Endothelial cell (in vitro differentiated cells): ENCODE measurements at regions not wholly inside any gene's neighbourhood (a gene's known extent, or its start where the extent isn't known, plus 50 kb on each side); places are given as distances from the start of the nearest gene placed in this dataset.
"Not testable (repeated sequence)": the region's sequence is repeated elsewhere in the genome, so short reads cannot be mapped to it uniquely, and the experiment has no call there.

ENCODE experiments used
- DNase-seq: peaks from one replicate; pipeline ENCODE4 v3.0.0; 2021; ENCODE audit warnings: low spot score
- H3K27ac Mint-ChIP-seq: one replicate; pipeline ENCODE4 v1.8.0; 2021; ENCODE audit warnings: mixed read lengths, inconsistent platforms; ENCODE audit not compliant: unreplicated experiment
- H3K27me3 Mint-ChIP-seq: one replicate; pipeline ENCODE4 v1.8.0; 2021; ENCODE audit warnings: mild to moderate bottlenecking, moderate library complexity, mixed read lengths, inconsistent platforms; ENCODE audit not compliant: unreplicated experiment
- H3K36me3 Mint-ChIP-seq: one replicate; pipeline ENCODE4 v1.8.0; 2021; ENCODE audit warnings: mild to moderate bottlenecking, low read depth, mixed read lengths, inconsistent platforms; ENCODE audit not compliant: unreplicated experiment
- H3K4me1 Mint-ChIP-seq: one replicate; pipeline ENCODE4 v1.8.0; 2021; ENCODE audit warnings: mild to moderate bottlenecking, mixed read lengths, inconsistent platforms; ENCODE audit not compliant: unreplicated experiment
- H3K4me3 Mint-ChIP-seq: one replicate; pipeline ENCODE4 v1.8.0; 2021; ENCODE audit warnings: mild to moderate bottlenecking, mixed read lengths, inconsistent platforms; ENCODE audit not compliant: unreplicated experiment
- H3K9me3 Mint-ChIP-seq: one replicate; pipeline ENCODE4 v1.8.0; 2021; ENCODE audit warnings: mixed read lengths, inconsistent platforms; ENCODE audit not compliant: unreplicated experiment

DNA sequence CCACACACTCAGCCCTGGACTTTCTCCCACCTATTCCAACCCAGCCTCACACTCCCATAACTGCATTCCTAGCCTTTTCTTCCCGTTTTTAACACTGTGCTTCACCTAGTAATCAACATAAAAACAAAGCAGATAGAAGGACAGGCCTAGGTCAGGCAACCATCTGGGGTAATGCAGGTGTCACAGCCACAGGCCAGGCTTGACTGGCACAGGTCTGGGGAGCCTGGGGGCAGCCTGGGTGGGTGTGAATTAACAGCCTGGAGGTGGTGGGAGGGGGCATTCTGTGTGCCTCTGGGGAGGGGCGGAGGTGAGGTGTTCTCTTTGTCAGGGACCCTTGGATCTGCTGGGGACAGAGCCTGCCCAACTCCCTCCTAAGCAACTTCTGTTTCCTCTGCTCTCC, 332.6 kb downstream of the BCL2L11 start:
- H3K9me3 Mint-ChIP-seq, DNase-seq, H3K27me3 Mint-ChIP-seq, H3K36me3 Mint-ChIP-seq, H3K4me1 Mint-ChIP-seq, H3K4me3 Mint-ChIP-seq, H3K27ac Mint-ChIP-seq: not testable (repeated sequence)

DNA sequence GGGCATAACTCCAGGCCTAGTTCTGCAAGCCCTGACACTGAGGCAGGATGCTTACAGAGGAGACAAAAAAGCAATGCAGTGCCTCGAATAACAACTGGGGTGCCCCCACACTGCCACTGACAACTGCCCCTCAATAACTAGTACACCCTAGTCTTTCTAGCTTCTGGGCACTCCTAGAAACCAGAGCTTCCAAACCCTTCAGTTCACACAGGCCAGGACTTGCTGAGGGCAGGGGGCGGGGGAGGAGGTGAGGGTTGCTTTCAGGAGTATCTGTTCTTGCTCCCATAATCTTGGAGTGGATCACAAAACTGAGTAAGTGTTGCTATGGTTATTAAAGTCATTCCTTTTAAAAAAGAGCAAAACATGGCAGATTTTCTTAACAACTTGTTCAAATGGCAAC, 333.1 kb downstream of the BCL2L11 start:
- not testable (repeated sequence) for H3K4me3 Mint-ChIP-seq, H3K27me3 Mint-ChIP-seq, H3K9me3 Mint-ChIP-seq, H3K4me1 Mint-ChIP-seq, H3K27ac Mint-ChIP-seq, DNase-seq, H3K36me3 Mint-ChIP-seq

GRCh38 chr2:111454404-111454803, 333.7 kb downstream of the BCL2L11 start:
- H3K27me3 Mint-ChIP-seq, H3K4me1 Mint-ChIP-seq, DNase-seq, H3K9me3 Mint-ChIP-seq, H3K36me3 Mint-ChIP-seq, H3K4me3 Mint-ChIP-seq, H3K27ac Mint-ChIP-seq: not testable (repeated sequence)

- H3K27ac Mint-ChIP-seq, DNase-seq, H3K27me3 Mint-ChIP-seq, H3K9me3 Mint-ChIP-seq, H3K36me3 Mint-ChIP-seq, H3K4me3 Mint-ChIP-seq, H3K4me1 Mint-ChIP-seq: not testable (repeated sequence)
Observed at GRCh38 chr2:111455016-111456015, 334.6 kb downstream of the BCL2L11 start.

DNA sequence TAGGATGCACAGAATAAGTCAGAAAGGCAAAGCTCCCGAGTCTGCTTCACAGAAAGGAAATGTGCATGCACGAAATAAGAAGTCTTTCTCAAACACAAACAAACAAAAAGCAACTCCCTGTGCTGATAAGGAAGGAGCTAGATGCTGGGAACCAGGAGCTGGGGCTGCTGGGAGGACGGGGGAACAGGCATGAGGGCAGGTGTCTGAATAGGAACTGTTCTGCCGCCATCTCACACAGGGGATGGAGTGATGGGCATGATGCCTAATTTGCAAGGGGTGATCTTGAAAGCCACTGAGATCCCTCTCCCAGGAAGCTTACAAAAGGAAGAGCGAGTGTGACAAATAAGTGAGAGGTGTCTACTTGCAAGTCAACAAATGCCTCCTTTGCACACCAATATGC, 336.5 kb downstream of the BCL2L11 start:
- not testable (repeated sequence) for H3K27me3 Mint-ChIP-seq, H3K4me3 Mint-ChIP-seq, H3K4me1 Mint-ChIP-seq, H3K27ac Mint-ChIP-seq, DNase-seq, H3K36me3 Mint-ChIP-seq, H3K9me3 Mint-ChIP-seq

DNA sequence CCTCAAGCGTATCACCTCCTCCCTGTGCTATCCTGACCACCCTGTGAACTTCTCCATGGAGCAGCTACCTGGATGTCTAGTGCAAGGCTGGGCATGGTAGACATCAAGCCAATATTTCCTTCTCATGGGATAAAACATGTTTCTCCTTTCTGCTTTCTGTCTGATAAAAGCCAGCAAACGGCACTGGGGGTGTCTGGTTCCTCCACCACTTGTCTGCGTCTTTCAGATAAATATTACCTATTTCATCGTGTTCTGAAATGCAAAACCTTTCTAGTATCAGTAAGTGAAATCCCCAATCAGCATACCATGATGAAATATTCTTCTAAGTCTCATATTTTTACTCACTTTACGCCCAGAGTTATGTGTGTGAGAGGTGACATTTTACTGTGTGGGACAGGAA, 340.2 kb downstream of the BCL2L11 start:
- H3K4me1 Mint-ChIP-seq, DNase-seq, H3K4me3 Mint-ChIP-seq, H3K36me3 Mint-ChIP-seq, H3K27ac Mint-ChIP-seq, H3K27me3 Mint-ChIP-seq, H3K9me3 Mint-ChIP-seq: not testable (repeated sequence)

- H3K4me3 Mint-ChIP-seq, H3K27ac Mint-ChIP-seq, H3K4me1 Mint-ChIP-seq, H3K36me3 Mint-ChIP-seq, H3K9me3 Mint-ChIP-seq, H3K27me3 Mint-ChIP-seq, DNase-seq: not testable (repeated sequence)
Observed at GRCh38 chr2:111461831-111462230, 341.1 kb downstream of the BCL2L11 start.

DNA sequence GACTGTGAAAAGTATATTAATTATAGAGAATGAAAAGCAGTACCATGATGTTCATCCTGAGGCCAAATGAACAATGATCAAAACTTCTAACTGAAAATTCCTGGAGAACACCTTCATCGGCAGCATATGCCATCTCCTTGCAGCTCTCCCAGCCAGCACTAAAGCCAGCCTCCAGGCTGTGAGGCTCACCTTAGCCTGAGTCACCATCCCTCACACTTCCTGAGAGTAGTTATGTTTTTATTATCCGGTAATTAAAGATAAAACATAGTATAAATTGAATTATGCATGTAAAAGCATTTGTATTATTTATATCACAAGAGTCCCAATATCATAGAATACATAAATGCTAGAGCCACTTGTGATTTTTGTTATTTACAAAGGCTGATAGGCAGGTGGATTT, 341.9 kb downstream of the BCL2L11 start:
- not testable (repeated sequence) for H3K36me3 Mint-ChIP-seq, H3K4me1 Mint-ChIP-seq, H3K9me3 Mint-ChIP-seq, H3K27me3 Mint-ChIP-seq, H3K27ac Mint-ChIP-seq, H3K4me3 Mint-ChIP-seq, DNase-seq

GRCh38 chr2:111463238-111463848, 342.6 kb downstream of the BCL2L11 start:
- not testable (repeated sequence) for H3K9me3 Mint-ChIP-seq, H3K4me1 Mint-ChIP-seq, H3K27ac Mint-ChIP-seq, H3K4me3 Mint-ChIP-seq, DNase-seq, H3K27me3 Mint-ChIP-seq, H3K36me3 Mint-ChIP-seq

DNA sequence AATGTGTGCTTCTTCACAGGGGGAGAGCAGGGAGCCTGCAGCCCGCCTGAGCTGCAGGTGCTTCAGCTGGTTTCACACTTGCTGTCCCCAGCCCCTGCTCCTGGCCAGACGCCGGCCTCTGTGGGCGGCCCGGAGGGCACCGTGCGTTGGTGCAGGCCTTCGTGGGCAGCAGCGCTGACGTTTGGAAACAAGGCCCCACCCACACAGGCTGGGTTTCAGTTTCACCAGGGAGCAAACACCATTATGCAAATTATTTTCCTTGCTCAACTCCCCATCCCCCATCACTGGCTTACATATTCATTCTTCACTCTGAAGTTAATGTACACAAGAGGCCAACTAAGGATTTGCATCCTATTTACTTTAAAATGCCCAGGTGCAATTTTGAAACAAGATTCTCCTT, 343.2 kb downstream of the BCL2L11 start:
- H3K4me3 Mint-ChIP-seq, H3K36me3 Mint-ChIP-seq, H3K9me3 Mint-ChIP-seq, H3K27ac Mint-ChIP-seq, H3K27me3 Mint-ChIP-seq, DNase-seq, H3K4me1 Mint-ChIP-seq: not testable (repeated sequence)

- not testable (repeated sequence) for H3K4me1 Mint-ChIP-seq, H3K27ac Mint-ChIP-seq, H3K27me3 Mint-ChIP-seq, H3K4me3 Mint-ChIP-seq, H3K36me3 Mint-ChIP-seq, H3K9me3 Mint-ChIP-seq, DNase-seq
Observed at GRCh38 chr2:111464367-111464766, 343.7 kb downstream of the BCL2L11 start.

DNA sequence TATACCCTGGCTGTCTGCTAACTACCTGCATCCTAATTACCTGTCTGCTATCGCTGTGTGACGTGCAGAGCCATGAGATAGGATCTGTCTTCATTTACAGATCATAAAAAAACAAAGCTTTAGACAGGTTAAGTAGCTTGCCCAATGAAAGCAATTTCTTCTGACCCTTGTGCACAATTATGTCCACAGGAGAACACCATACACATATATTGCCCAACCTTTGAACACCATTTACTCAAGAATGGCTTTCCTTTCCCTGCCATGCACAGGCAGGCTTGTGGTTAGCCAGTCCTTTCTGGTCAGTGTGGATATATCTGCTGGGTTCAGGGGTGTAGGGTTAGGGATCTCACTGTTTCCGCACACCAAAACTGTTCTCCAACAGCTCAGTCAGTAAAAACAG, 344.8 kb downstream of the BCL2L11 start:
- not testable (repeated sequence) for H3K36me3 Mint-ChIP-seq, H3K9me3 Mint-ChIP-seq, H3K27ac Mint-ChIP-seq, H3K4me1 Mint-ChIP-seq, H3K27me3 Mint-ChIP-seq, DNase-seq, H3K4me3 Mint-ChIP-seq
